ENCODE measurements at regions not wholly inside any gene's neighbourhood (a gene's known extent, or its start where the extent isn't known, plus 50 kb on each side); places are given as distances from the start of the nearest gene placed in this dataset.
A peak's percentile ranks its signal among the peaks of the same experiment; 100 is the strongest.

GRCh38 chr3:135758961-135759360 lies 206.6 kb upstream of the PPP2R3A start:
- H3K4ac ChIP-seq (ENCODE audit: low read depth, low read length): no peak overlapping the region
- H3K36me3 ChIP-seq (ENCODE audit: control insufficient read depth, insufficient read depth, low read length): no peaks in the 10 kb centered on the region
- DNase-seq: no peak
- no peak overlapping the region for H3K56ac ChIP-seq (ENCODE audit: low read length)
- no peak overlapping the region for H3K18ac ChIP-seq (ENCODE audit: low read length)
- H4K5ac ChIP-seq (ENCODE audit: low read length): no peak overlapping the region
- no peaks in the 10 kb centered on the region for H3K79me1 ChIP-seq (ENCODE audit: low read length)
- no peak overlapping the region for H2BK5ac ChIP-seq (ENCODE audit: low read length)
- no peaks in the 10 kb centered on the region for H3K27me3 ChIP-seq (ENCODE audit: insufficient read depth, low read length, poor library complexity)
- no peak overlapping the region for H3K4me2 ChIP-seq (ENCODE audit: low read length)
- no peak overlapping the region for H2BK15ac ChIP-seq (replicated peaks; ENCODE audit: low read depth)
- H3K79me2 ChIP-seq (ENCODE audit: control insufficient read depth, insufficient read depth, low read length): no peaks in the 10 kb centered on the region
- no peak overlapping the region for H3K23ac ChIP-seq (ENCODE audit: low read length)
- H2AK5ac ChIP-seq (ENCODE audit: low read length): no peak overlapping the region
- H3K4me1 ChIP-seq (ENCODE audit: control insufficient read depth, low read depth, low read length): no peaks in the 10 kb centered on the region
- no CpG with 5 or more reads among the region's 1 CpG for WGBS (ENCODE audit: extremely low coverage, insufficient coverage, low lambda C conversion rate)
- no peak overlapping the region for H3K4me3 ChIP-seq (ENCODE audit: low read length)
- no peak overlapping the region for H4K8ac ChIP-seq (ENCODE audit: low read depth, low read length)
- H2BK120ac ChIP-seq (ENCODE audit: low read depth, low read length): no peak overlapping the region
- H3K9ac ChIP-seq (ENCODE audit: low read length): no peak overlapping the region
- H3K27ac ChIP-seq (ENCODE audit: low read depth, low read length): no peak overlapping the region

GRCh38 chr3:135759651-135760050 lies 205.9 kb upstream of the PPP2R3A start:
- Histone ChIP-seq H3K27ac (ENCODE audit: low read depth, low read length) (no peak overlapping the region), H3K18ac (ENCODE audit: low read length) (no peak overlapping the region), H3K9ac (ENCODE audit: low read length) (no peak overlapping the region), H4K8ac (ENCODE audit: low read depth, low read length) (no peak overlapping the region), H3K4ac (ENCODE audit: low read depth, low read length) (no peak overlapping the region), H3K23ac (ENCODE audit: low read length) (no peak overlapping the region), H2BK120ac (ENCODE audit: low read depth, low read length) (no peak overlapping the region), H3K27me3 (ENCODE audit: insufficient read depth, low read length, poor library complexity) (no peaks in the 10 kb centered on the region), H2AK5ac (ENCODE audit: low read length) (no peak overlapping the region), H3K79me1 (ENCODE audit: low read length) (no peaks in the 10 kb centered on the region), H3K36me3 (ENCODE audit: control insufficient read depth, insufficient read depth, low read length) (no peaks in the 10 kb centered on the region), H2BK15ac (replicated peaks; ENCODE audit: low read depth) (no peak overlapping the region), H3K4me3 (ENCODE audit: low read length) (no peak overlapping the region), H3K4me2 (ENCODE audit: low read length) (no peak overlapping the region), H3K56ac (ENCODE audit: low read length) (no peak overlapping the region), H3K4me1 (ENCODE audit: control insufficient read depth, low read depth, low read length) (no peaks in the 10 kb centered on the region), H4K5ac (ENCODE audit: low read length) (no peak overlapping the region), H3K79me2 (ENCODE audit: control insufficient read depth, insufficient read depth, low read length) (no peaks in the 10 kb centered on the region), H2BK5ac (ENCODE audit: low read length) (no peak overlapping the region)
- no peak for DNase-seq
- no CpG with 5 or more reads among the region's 3 CpGs for WGBS (ENCODE audit: extremely low coverage, insufficient coverage, low lambda C conversion rate)

GRCh38 chr3:135760581-135760980 lies 204.9 kb upstream of the PPP2R3A start:
- H3K9ac ChIP-seq (ENCODE audit: low read length): no peak overlapping the region
- no peaks in the 10 kb centered on the region for H3K79me1 ChIP-seq (ENCODE audit: low read length)
- no peak overlapping the region for H2AK5ac ChIP-seq (ENCODE audit: low read length)
- no peak overlapping the region for H3K23ac ChIP-seq (ENCODE audit: low read length)
- no peak overlapping the region for H3K18ac ChIP-seq (ENCODE audit: low read length)
- no peaks in the 10 kb centered on the region for H3K4me1 ChIP-seq (ENCODE audit: control insufficient read depth, low read depth, low read length)
- H2BK5ac ChIP-seq (ENCODE audit: low read length): no peak overlapping the region
- H2BK120ac ChIP-seq (ENCODE audit: low read depth, low read length): no peak overlapping the region
- no peak overlapping the region for H3K4me2 ChIP-seq (ENCODE audit: low read length)
- H3K36me3 ChIP-seq (ENCODE audit: control insufficient read depth, insufficient read depth, low read length): no peaks in the 10 kb centered on the region
- no peak overlapping the region for H3K56ac ChIP-seq (ENCODE audit: low read length)
- no peaks in the 10 kb centered on the region for H3K27me3 ChIP-seq (ENCODE audit: insufficient read depth, low read length, poor library complexity)
- no peak overlapping the region for H4K8ac ChIP-seq (ENCODE audit: low read depth, low read length)
- WGBS (ENCODE audit: extremely low coverage, insufficient coverage, low lambda C conversion rate): no CpG with 5 or more reads among the region's 3 CpGs
- H4K5ac ChIP-seq (ENCODE audit: low read length): no peak overlapping the region
- no peaks in the 10 kb centered on the region for H3K79me2 ChIP-seq (ENCODE audit: control insufficient read depth, insufficient read depth, low read length)
- H3K4ac ChIP-seq (ENCODE audit: low read depth, low read length): no peak overlapping the region
- no peak overlapping the region for H2BK15ac ChIP-seq (replicated peaks; ENCODE audit: low read depth)
- DNase-seq: no peak
- no peak overlapping the region for H3K27ac ChIP-seq (ENCODE audit: low read depth, low read length)
- H3K4me3 ChIP-seq (ENCODE audit: low read length): no peak overlapping the region

- no peak overlapping the region for H2AK5ac ChIP-seq (ENCODE audit: low read length)
- no peak overlapping the region for H3K4ac ChIP-seq (ENCODE audit: low read depth, low read length)
- H2BK120ac ChIP-seq (ENCODE audit: low read depth, low read length): no peak overlapping the region
- DNase-seq: peak; percentile 49
- no peak overlapping the region for H4K5ac ChIP-seq (ENCODE audit: low read length)
- H2BK15ac ChIP-seq (replicated peaks; ENCODE audit: low read depth): no peak overlapping the region
- H3K4me1 ChIP-seq (ENCODE audit: control insufficient read depth, low read depth, low read length): no peaks in the 10 kb centered on the region
- H3K79me1 ChIP-seq (ENCODE audit: low read length): no peaks in the 10 kb centered on the region
- no peaks in the 10 kb centered on the region for H3K27me3 ChIP-seq (ENCODE audit: insufficient read depth, low read length, poor library complexity)
- WGBS (ENCODE audit: extremely low coverage, insufficient coverage, low lambda C conversion rate): no CpG with 5 or more reads among the region's 4 CpGs
- no peak overlapping the region for H3K18ac ChIP-seq (ENCODE audit: low read length)
- H3K27ac ChIP-seq (ENCODE audit: low read depth, low read length): no peak overlapping the region
- no peak overlapping the region for H4K8ac ChIP-seq (ENCODE audit: low read depth, low read length)
- no peak overlapping the region for H3K4me3 ChIP-seq (ENCODE audit: low read length)
- no peaks in the 10 kb centered on the region for H3K36me3 ChIP-seq (ENCODE audit: control insufficient read depth, insufficient read depth, low read length)
- no peak overlapping the region for H3K4me2 ChIP-seq (ENCODE audit: low read length)
- no peak overlapping the region for H3K9ac ChIP-seq (ENCODE audit: low read length)
- H2BK5ac ChIP-seq (ENCODE audit: low read length): no peak overlapping the region
- H3K23ac ChIP-seq (ENCODE audit: low read length): no peak overlapping the region
- H3K56ac ChIP-seq (ENCODE audit: low read length): no peak overlapping the region
- H3K79me2 ChIP-seq (ENCODE audit: control insufficient read depth, insufficient read depth, low read length): no peaks in the 10 kb centered on the region
Observed at GRCh38 chr3:135762188-135762856, 203.2 kb upstream of the PPP2R3A start.

GRCh38 chr3:135766115-135766514 lies 199.4 kb upstream of the PPP2R3A start:
- no peak overlapping the region for H4K5ac ChIP-seq (ENCODE audit: low read length)

GRCh38 chr3:135771760-135772159 lies 193.8 kb upstream of the PPP2R3A start:
- no peaks in the 10 kb centered on the region for H3K4me1 ChIP-seq (ENCODE audit: control insufficient read depth, low read depth, low read length)
- no peak overlapping the region for H2AK5ac ChIP-seq (ENCODE audit: low read length)
- no peak overlapping the region for H2BK120ac ChIP-seq (ENCODE audit: low read depth, low read length)
- no peaks in the 10 kb centered on the region for H3K79me1 ChIP-seq (ENCODE audit: low read length)
- H3K23ac ChIP-seq (ENCODE audit: low read length): no peak overlapping the region
- no peak overlapping the region for H2BK15ac ChIP-seq (replicated peaks; ENCODE audit: low read depth)
- no peak overlapping the region for H3K9ac ChIP-seq (ENCODE audit: low read length)
- H3K56ac ChIP-seq (ENCODE audit: low read length): no peak overlapping the region
- no peaks in the 10 kb centered on the region for H3K27me3 ChIP-seq (ENCODE audit: insufficient read depth, low read length, poor library complexity)
- no peak overlapping the region for H3K4me2 ChIP-seq (ENCODE audit: low read length)
- no peaks in the 10 kb centered on the region for H3K36me3 ChIP-seq (ENCODE audit: control insufficient read depth, insufficient read depth, low read length)
- H3K4me3 ChIP-seq (ENCODE audit: low read length): no peak overlapping the region
- H3K27ac ChIP-seq (ENCODE audit: low read depth, low read length): no peak overlapping the region
- no peak overlapping the region for H2BK5ac ChIP-seq (ENCODE audit: low read length)
- no peaks in the 10 kb centered on the region for H3K79me2 ChIP-seq (ENCODE audit: control insufficient read depth, insufficient read depth, low read length)
- no CpG with 5 or more reads among the region's 3 CpGs for WGBS (ENCODE audit: extremely low coverage, insufficient coverage, low lambda C conversion rate)
- H4K8ac ChIP-seq (ENCODE audit: low read depth, low read length): no peak overlapping the region
- no peak overlapping the region for H4K5ac ChIP-seq (ENCODE audit: low read length)
- H3K4ac ChIP-seq (ENCODE audit: low read depth, low read length): no peak overlapping the region
- no peak overlapping the region for H3K18ac ChIP-seq (ENCODE audit: low read length)
- DNase-seq: no peak

More at GRCh38 chr3:135766115-135766514, 199.4 kb upstream of the PPP2R3A start:
- H2BK120ac ChIP-seq (ENCODE audit: low read depth, low read length): no peak overlapping the region
- no peak overlapping the region for H3K4me3 ChIP-seq (ENCODE audit: low read length)
- no peaks in the 10 kb centered on the region for H3K79me2 ChIP-seq (ENCODE audit: control insufficient read depth, insufficient read depth, low read length)
- no peaks in the 10 kb centered on the region for H3K79me1 ChIP-seq (ENCODE audit: low read length)
- no CpG with 5 or more reads among the region's 2 CpGs for WGBS (ENCODE audit: extremely low coverage, insufficient coverage, low lambda C conversion rate)
- no peak overlapping the region for H3K9ac ChIP-seq (ENCODE audit: low read length)
- no peak for DNase-seq
- no peaks in the 10 kb centered on the region for H3K27me3 ChIP-seq (ENCODE audit: insufficient read depth, low read length, poor library complexity)
- no peak overlapping the region for H3K27ac ChIP-seq (ENCODE audit: low read depth, low read length)
- no peak overlapping the region for H3K4me2 ChIP-seq (ENCODE audit: low read length)
- H3K4me1 ChIP-seq (ENCODE audit: control insufficient read depth, low read depth, low read length): no peaks in the 10 kb centered on the region
- H3K56ac ChIP-seq (ENCODE audit: low read length): no peak overlapping the region
- no peaks in the 10 kb centered on the region for H3K36me3 ChIP-seq (ENCODE audit: control insufficient read depth, insufficient read depth, low read length)
- no peak overlapping the region for H3K23ac ChIP-seq (ENCODE audit: low read length)
- no peak overlapping the region for H2AK5ac ChIP-seq (ENCODE audit: low read length)
- H2BK15ac ChIP-seq (replicated peaks; ENCODE audit: low read depth): no peak overlapping the region
- H3K4ac ChIP-seq (ENCODE audit: low read depth, low read length): no peak overlapping the region
- H4K8ac ChIP-seq (ENCODE audit: low read depth, low read length): no peak overlapping the region
- no peak overlapping the region for H2BK5ac ChIP-seq (ENCODE audit: low read length)
- no peak overlapping the region for H3K18ac ChIP-seq (ENCODE audit: low read length)

All from mesendoderm (in vitro differentiated cells).